MV-4-11 (cell line): ENCODE measurements at regions not wholly inside any gene's neighbourhood (a gene's known extent, or its start where the extent isn't known, plus 50 kb on each side); places are given as distances from the start of the nearest gene placed in this dataset.

Experiments
- DNase-seq: peaks from one replicate; lab custom pipeline; 2025; lab: John Stamatoyannopoulos, UW

GRCh38 chr1:186557147-186557777 lies 96.3 kb upstream of the PDC start:
- no peak for DNase-seq

- no peak for DNase-seq
Observed at GRCh38 chr1:186550832-186551231, 89.9 kb upstream of the PDC start.

GRCh38 chr1:186541003-186541402 lies 80.1 kb upstream of the PDC start:
- no peak for DNase-seq

- no peak for DNase-seq
Observed at GRCh38 chr1:186540521-186540920, 79.6 kb upstream of the PDC start.

GRCh38 chr1:186536273-186536890 lies 75.5 kb upstream of the PDC start:
- peak; percentile 97 for DNase-seq

- DNase-seq, result peak; percentile 76
Observed at GRCh38 chr1:186535388-186536133, 74.6 kb upstream of the PDC start.

GRCh38 chr1:186534401-186534800 lies 73.5 kb upstream of the PDC start:
- no peak for DNase-seq

- no peak for DNase-seq
Observed at GRCh38 chr1:186532466-186532865, 71.6 kb upstream of the PDC start.

GRCh38 chr1:186531561-186532165 lies 70.7 kb upstream of the PDC start:
- DNase-seq, result peak; percentile 13

- no peak for DNase-seq
Observed at GRCh38 chr1:186530109-186530508, 69.2 kb upstream of the PDC start.

- no peak for DNase-seq
Observed at GRCh38 chr1:186519982-186520381, 59.1 kb upstream of the PDC start.

GRCh38 chr1:186518822-186519381 lies 58.0 kb upstream of the PDC start:
- DNase-seq, result no peak

GRCh38 chr1:186518395-186518794 lies 57.5 kb upstream of the PDC start:
- no peak for DNase-seq

- no peak for DNase-seq
Observed at GRCh38 chr1:186514367-186514766, 53.5 kb upstream of the PDC start.

GRCh38 chr1:186513526-186513925 lies 52.6 kb upstream of the PDC start:
- no peak for DNase-seq

GRCh38 chr1:186512698-186513457 lies 52.0 kb upstream of the PDC start:
- no peak for DNase-seq

GRCh38 chr1:186511761-186512637 lies 51.1 kb upstream of the PDC start:
- DNase-seq, result peak; percentile 62
